Stimulated activated CD4-positive, alpha-beta T cell treated with anti-CD3 and anti-CD28 coated beads, Interleukin-4, amount 100 ng/mL, for 48 hours (primary cell): ENCODE measurements at regions not wholly inside any gene's neighbourhood (a gene's known extent, or its start where the extent isn't known, plus 50 kb on each side); places are given as distances from the start of the nearest gene placed in this dataset.
"Not testable (repeated sequence)": the region's sequence is repeated elsewhere in the genome, so short reads cannot be mapped to it uniquely, and the experiment has no call there.

ENCODE experiments used
- DNase-seq, 2 donors: peaks; one replicate each; pipeline ENCODE4 v3.0.0-alpha.2; 2020; ENCODE audit warnings: low read depth in 2 of 2

DNA sequence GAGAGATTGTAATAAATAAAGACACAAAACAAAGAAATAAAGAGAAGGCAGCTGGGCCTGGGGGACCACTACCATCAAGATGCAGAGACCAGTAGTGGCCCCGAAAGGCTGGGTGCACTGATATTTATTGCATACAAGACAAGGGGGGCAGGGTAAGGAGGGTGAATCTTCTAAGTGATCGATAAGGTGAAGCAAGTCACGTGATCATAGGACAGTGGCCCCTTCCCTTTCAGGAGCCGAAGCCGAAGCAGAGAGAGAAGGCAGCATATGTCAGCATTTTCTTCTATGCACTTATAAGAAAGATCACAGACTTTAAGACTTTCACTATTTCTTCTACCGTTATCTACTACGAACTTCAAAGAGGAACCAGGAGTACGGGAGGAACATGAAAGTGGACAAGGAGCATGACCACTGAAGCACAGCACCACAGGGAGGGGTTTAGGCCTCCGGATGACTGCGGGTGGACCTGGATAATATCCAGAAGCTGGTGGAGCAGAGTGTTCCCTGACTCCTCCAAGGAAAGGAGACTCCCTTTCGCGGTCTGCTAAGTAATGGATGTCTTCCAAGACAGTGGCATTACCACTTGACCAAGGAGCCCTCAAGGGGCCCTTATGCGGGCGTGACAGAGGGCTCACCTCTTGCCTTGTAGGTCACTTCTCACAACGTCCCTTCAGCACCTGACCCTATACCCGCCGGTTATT is 126.4 kb downstream of the RBM46 start:
- DNase-seq, result not testable (repeated sequence)

DNA sequence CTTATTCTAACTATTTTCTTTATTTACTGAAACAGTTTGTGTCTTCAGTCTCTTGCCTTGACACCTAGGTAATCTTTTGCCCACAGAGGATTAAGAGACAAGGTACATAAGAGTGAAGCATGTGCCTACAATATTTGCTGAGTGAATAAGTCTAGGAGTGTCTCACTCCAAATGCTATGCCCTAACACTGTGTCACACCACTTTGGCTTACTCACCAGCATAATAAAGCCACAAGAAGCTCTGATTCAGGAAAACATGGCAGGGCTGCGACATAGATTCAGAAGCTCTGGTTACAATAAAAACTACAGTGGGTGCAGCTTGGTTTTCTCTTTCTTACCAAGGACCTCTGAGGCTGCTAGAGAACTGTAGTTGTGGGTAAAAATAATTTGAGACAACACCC is 127.1 kb downstream of the RBM46 start:
- DNase-seq, result no peak

DNA sequence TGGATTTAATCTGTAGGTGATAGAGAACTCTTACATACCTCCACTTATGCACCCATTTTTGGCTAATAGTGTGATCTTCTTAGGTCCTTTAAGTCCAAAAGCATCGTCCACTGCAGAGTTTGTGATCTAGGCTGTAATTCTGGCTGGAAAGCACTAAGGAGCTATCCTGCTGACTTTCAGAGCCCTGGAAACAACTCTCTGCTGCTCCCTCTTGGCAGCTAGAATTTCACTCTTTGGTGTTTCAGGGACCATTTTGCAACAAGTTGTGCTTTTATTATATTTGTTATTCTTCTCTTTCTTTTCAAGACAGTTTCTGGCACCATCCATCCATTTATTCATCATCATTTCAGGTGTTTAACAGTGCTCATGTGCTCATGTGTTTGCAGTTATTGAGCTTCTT is 130.0 kb downstream of the RBM46 start:
- DNase-seq, result no peak

DNA sequence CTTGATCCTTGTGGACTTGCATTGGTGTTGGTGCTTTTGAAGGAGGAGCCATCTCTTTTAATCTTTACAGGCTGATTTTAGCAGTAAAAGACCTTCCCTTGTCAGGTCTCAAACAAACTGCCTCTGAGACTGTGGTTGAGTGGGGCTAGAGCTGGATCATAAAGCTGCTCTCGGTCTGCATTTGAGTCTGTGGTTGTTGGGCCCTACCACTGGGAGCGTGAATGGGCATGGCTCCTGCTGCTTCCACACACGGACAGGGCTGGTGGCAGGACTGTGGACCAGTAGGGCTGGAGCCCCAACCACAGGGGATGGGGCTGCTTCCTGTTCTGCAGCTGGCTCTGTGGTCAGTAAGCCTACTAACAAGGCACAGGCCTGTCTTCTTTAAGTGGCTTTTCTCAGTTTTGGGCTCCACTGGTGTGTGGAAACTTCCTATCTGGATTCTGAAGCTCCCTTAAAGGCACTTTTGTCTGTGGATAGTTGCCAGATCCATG is 130.6 kb downstream of the RBM46 start:
- DNase-seq, result no peak

DNA sequence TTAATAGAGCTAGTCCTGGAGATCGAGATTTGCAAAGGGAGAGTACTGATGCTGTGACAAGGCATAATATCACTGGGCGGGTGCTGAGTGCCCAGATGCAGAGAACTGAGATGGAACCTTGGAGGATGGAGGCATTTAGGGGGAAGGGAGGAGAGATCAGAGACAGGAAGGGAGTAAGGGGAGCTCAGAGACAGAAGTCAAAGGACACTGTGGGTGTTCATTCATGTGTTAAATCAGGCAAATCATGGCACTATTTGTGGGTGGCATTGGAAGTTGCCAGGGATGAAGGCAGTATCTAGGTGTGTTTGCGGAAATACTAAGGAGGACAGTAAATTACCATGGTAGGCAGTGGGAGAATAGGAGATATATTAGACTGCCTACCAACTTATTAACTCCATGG is 135.0 kb downstream of the RBM46 start:
- DNase-seq, result no peak

DNA sequence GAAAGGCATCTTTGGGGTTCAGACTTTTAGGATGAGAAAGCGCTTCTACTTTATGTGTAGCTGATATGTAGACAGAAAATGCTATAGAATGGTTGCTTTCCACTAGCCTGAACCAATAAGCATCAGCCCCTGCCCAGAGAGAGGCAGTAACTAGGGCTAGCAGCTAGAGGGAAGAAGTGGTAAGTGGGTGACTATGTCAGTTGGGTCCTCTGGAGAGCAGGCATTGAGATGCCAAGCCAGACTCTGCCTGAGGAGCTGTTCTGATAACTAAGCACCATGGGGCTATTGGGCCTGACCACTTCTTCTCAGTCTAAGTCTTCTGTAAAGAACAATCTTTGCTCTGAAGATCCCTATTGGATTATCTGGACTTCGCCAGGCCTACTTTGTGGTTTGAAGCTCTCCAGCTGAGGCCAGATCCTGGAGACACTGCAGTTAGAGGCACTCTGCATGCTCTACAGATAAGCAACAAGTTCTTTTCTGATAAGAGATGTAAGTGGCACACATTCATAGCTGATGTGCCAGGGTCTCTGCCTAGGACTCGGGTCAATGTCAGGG is 146.1 kb downstream of the RBM46 start:
- no peak for DNase-seq

DNA sequence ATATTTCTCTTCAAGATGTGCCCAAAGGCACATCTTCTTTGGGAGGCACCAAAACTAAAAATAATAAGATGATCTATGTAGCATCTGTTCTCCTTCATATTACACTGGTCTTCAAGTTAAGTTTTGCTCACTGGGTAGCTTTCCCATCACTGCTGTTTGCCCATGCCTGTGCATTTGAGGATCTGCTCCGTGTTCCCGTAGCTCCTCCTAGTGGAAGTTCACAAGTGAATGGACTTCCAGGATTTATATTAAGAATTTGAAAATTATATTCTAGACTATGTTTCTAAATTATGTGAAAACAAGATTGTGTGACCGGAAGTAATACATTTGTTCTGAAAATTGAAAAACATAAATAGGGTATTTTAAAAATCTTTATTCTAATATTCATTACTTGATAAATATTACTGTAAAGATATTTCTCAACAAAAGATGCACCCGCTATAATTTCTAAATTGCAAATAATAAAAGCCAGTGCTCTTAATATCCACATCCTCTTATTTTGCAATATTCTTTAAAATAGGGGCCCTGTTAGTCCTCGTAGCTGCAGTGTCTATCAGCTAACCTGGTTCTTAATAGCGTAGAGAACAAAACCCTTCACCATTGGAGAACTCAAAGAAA is 147.7 kb downstream of the RBM46 start:
- DNase-seq, result no peak

DNA sequence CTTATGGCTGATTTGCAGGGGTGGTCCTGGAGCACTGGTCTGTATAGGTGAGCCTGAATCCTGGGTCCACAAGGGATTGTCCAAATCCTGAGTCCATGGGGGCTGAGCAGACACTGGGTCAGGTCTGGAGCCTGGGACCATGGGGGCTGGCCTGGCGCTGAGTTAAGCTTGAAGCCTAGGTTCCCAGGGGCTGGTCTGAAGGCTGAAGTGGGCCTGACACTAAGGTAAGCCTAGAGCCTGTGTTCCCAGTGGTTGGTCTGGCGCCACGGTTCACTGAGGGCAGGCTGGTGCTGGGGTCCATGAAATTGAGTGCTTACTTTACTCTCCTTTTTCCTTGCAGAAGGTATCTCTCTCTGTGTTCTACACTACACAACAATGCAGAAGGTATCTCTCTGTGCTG is 155.8 kb downstream of the RBM46 start:
- DNase-seq, result no peak

DNA sequence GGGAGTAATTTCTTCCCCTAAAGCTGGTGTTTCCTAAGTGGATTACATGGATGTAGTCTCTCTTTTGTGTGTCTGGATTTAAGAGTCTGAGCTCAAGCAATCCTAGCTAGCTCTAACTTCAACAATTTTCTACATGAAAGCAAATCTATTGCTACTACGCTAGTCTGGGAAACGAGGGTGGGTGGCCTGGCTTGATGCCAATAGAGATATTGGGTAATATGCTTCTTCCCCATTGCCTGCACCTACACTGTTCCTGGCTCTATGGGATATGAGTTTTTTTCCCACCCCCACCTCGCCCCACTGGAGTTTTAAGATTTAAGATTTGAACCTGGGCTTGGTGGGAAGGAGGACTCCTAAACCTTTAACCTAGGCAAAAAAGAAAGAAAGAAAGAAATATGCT is 158.8 kb downstream of the RBM46 start:
- no peak for DNase-seq

DNA sequence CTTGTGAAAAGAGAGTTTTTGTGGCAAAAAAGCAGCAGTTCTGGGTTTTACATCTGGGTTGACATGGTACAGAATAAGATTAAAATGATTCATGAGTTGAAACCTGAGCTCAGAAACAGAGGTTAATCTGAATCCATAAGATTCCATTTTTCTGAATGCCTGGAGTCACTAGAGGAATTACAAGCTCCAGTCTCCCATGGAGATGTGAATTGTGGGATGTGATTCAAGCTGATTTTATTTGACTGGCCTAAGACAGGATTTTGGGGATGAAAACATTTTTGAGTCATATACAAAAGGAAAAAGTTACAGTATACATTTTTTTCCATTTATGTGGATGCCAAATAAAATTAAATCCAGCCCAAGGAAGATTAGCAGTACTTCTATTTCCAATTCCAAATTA is 161.1 kb downstream of the RBM46 start:
- DNase-seq, result no peak

DNA sequence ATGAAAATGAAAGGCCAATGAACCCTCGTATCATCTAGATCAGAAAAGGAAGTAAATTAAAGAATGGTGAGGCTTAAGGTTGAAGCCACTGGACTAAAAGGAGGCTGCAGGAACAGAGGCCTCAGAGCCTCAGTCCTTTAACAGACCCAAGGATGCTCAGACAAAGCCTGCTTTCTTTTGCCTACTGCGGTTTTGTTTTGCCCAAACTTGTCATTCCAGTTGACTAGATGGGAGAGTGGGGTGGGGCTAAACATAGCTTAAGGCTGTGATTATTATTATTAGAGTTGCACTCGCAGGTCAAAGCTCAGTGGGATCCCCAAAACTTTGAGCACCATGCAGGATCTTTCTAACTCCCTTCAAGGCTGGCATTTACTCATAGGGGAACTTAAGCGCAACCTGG is 163.9 kb downstream of the RBM46 start:
- no peak for DNase-seq

DNA sequence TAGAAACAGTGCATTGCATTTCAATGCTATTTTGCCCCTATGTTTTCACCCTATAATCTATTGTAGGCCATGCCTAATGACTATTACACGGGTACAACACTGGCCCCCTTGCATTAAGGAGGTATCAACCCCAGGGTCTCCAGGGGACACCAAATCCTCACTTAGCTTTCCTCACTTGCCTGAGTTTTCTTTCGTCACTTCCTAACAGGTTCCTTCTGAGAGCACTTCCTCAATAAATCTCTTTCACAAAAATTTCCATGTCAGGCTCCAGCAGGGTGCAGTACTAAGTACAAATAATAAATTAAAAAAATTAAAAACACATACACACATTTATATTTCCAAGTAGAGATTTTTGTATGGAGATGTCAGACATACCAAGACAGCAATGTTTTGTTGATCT is 165.0 kb downstream of the RBM46 start:
- DNase-seq, result no peak

DNA sequence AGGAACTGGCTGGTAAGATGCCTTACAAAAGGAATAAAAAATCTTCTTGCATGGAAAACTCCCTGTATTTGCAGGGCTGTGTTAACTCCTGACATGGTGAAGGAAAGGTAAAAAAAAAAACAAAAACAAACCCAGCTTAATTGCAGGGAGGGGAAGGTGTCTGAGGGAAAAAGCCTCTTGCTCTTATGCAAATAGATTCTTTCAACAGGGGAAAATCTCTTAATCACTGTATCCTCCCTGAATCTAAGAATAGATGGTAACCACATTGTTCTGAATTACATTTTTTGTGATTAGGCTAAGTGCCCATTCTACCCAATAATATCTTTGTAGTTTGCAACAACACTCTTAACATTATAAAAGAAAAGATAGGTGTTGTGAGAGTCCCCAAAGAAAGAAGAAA is 172.6 kb downstream of the RBM46 start:
- no peak for DNase-seq

DNA sequence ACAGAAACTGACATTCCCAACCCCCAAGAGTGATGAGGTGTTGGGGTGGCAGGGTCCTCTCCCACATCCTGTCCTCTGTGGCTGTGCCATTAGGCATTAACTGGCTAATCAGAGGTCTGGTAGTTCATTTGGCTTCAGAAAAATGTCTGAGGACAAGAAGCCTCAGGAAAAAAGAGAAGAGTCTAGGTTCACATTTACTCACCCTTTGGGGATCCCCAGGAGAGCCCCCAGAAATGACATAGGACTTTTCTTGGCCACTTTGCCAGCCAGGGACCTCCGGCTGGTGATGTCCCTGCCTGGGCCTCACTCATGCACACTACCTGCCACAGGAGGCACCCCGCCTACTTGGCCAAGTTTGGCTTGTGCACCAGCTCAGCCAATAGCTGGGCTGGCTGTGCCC is 173.0 kb downstream of the RBM46 start:
- DNase-seq, result no peak

DNA sequence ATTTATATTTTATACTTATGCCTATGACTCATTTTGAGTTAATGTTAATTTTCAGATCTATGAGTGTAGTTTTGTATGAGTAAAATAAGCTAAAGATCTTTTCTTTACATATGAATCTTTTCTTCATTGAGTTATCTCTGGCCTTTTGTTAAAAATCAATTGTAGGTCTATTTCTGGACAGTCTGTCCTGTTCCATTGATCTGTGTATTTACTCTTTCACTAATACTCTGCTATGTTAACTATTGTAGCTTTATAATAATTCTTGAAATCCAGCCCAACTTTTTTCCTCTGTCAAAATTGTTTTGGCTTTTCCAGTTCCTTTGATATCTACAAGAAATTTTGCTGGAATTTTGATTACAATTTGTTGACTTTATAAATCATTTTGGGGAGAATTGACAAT is 177.0 kb downstream of the RBM46 start:
- DNase-seq, result no peak

DNA sequence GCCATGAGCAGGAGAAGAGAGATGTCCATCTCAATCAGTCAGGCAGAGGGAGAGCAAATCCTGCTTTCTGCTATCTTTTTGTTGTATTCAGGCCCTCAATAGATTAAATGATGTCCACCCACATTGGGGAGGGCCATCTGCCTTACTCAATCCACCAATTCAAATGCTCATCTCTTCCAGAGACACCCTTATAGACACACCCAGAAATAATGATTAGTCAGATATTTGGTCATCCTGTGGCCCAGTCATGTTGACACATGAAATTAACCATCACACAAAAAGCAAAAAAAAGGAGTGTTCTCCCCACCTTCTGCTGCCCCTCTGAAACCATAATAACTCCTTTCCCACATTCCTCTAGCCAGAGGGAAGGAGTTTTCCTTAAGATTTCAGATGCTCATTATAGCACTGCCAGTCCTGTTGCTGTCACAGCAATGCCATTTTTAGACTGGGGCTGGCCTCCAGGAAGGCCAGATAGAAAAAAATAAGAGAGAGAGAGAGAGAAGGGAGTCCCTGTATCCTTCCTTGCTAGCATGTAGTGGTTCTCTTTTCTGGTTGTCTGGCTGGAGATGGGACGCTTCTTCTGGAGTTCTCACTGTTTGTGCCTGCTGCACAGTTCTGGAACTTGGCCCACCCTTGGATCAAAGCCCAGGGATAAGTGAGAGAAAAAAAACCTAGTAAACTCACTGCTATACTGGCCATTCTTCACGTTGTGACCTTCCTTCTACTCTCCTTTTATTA is 177.7 kb downstream of the RBM46 start:
- DNase-seq, result no peak

DNA sequence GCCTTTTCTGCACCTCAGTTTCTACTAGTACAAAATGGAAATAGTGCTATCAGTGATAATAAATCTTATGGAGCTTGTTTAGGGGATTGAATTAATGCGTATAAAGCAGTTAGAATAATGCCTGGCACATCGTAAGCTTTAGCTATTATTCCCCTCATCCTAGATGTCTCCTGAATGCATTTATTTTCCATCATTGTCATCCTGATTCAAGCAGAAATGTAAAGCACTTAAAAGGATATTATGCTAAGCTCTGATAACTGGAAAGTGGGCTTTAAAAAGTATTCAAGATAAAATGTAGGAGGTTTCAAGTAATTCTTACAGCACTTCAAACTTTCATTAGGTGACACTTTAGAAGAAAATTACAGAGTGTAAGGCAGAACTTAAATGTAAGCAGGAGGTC is 178.7 kb downstream of the RBM46 start:
- DNase-seq, result no peak

DNA sequence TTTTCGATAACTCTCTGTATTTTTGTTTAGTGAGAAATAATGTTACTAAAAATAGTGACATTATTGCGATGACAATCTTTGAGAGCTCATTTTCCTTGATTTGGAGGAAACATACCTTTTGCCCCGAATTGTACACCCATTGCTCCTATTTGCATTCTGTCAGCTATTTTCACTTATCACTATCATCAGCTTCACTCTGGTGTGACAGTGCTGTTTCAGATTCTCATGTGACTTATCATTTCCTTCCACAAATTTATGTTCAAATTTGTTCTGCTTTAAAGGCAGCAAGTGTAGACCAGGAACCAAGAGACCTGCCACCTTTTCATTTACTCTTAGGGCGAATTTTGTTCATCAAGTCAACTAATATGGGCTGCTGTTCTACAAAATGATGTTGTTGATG is 179.4 kb downstream of the RBM46 start:
- DNase-seq, result no peak

DNA sequence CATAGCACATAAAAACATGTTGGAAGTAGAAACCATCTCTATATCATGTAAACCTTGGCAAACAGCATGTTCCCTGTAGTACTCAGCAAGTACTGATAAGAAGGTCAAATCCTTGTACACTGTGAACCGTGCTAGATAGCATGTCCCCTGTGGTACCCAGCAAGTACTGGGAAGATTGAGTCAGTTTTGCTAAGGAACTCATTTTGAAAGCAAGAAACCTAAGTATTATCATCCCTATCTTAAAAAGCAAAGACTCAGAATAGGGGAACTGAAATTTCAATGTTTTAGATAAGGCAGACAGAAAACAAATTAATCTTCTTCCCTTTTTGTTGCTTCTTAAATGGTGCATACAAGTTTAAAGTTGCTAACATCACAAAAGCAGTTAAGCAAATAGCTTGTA is 180.2 kb downstream of the RBM46 start:
- no peak for DNase-seq

DNA sequence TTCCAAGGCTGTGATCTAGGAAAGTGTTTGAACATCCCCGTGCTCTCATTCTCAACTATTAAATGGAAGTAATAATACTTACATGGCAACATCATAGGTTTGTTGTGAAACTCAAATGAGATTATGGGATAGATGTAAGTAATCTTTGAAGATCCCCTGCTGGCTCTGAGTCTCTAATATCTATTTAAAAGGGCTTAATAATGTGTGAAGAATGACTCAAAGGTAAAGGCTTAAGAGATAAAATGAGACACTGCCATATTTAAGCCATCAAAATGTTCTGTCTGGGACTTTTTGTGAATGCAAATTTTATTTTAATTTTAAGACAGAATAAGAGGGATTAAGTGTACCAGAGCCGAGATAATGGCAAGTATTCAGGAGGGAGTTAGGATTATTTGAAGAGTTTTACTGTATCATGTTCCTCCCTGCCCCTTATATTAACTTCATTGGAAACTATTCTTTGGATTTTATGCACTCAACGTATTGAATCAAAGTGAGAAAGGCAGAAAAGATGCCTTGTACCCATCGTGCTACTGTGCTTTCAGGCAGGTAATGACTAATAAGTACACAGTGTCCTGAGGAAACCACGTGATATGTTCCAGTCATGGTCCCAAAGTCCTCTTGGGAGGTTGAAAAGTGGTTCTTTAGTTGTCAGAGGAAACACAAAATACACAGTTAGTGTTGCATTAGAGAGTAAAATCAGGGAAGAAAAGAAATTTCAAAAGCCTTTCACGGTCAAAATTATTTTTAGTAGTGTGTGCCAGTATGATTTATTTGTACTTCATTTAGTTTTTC is 192.4 kb downstream of the RBM46 start:
- no peak for DNase-seq

DNA sequence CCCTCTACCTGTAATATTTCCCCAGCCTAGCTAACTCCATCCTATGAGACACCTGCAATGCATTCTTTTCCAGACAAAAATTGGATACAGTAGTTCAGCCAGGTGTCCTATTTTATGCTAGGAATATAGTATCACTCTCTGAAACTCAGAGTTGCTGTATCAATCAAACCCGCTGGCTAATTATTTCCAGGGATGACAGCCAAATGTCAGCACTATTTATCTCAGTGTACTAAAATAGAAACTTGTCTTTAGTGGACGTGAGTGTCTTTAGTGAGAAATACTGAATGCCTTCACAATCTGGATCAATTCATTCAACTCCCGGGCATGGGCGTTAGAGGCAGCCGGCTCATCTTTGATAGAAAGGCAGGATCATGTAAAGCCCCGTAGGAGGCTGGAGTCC is 196.2 kb downstream of the RBM46 start:
- DNase-seq, result no peak
